ENCODE measurements at regions not wholly inside any gene's neighbourhood (a gene's known extent, or its start where the extent isn't known, plus 50 kb on each side); places are given as distances from the start of the nearest gene placed in this dataset.

DNA sequence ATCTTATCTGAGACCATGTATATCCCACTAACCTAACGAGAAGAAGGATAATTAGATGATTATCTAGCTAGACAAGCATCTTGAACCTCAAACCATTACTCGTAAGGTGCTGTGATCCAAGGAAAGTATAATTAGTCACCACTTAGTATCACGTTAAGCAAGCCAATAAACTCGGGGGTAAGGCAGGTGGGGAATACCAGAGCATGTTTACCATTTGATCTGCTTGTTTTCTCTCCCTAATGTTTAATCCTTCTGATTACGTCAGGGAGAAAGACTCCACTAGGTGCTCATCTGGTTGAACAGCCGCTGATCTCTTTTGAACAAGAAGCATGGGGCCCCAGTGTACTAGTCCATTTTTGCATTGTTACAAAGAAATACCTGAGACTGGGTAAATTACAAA, 69.9 kb upstream of the SLC1A1 start:
- H3K9me3 ChIP-seq (ENCODE audit: low read length), result no peaks in the 10 kb centered on the region
- H3K27ac ChIP-seq (ENCODE audit: low read depth, low read length, poor library complexity, severe bottlenecking), result no peak overlapping the region
- no peaks in the 10 kb centered on the region for H3F3A ChIP-seq (ENCODE audit: insufficient read depth, low read length)
- H3K4me2 ChIP-seq (ENCODE audit: low read length), result no peak overlapping the region
- H3K27me3 ChIP-seq (ENCODE audit: insufficient read depth, low read length), result no peaks in the 10 kb centered on the region
- H3K9ac ChIP-seq (ENCODE audit: low read length), result no peak overlapping the region
- no peaks in the 10 kb centered on the region for H4K20me1 ChIP-seq (ENCODE audit: insufficient read depth, low read length)
- H3K79me2 ChIP-seq (ENCODE audit: insufficient read depth, low read length), result no peaks in the 10 kb centered on the region
- TF ChIP-seq EZH2 (IDR thresholded peaks at IDR 0.05; ENCODE audit: borderline replicate concordance, low read length), result no peak
- no peaks in the 10 kb centered on the region for H3K4me1 ChIP-seq (ENCODE audit: insufficient read depth, low read length, severe bottlenecking)
- H3K4me3 ChIP-seq (ENCODE audit: low read depth, low read length, poor library complexity, severe bottlenecking), result no peak overlapping the region
- H2AFZ ChIP-seq (ENCODE audit: low read length), result no peak overlapping the region
- no peaks in the 10 kb centered on the region for H3K36me3 ChIP-seq (ENCODE audit: insufficient read depth, low read length)
- no peaks in the 10 kb centered on the region for H3K9me2 ChIP-seq (ENCODE audit: low read depth, low read length)

DNA sequence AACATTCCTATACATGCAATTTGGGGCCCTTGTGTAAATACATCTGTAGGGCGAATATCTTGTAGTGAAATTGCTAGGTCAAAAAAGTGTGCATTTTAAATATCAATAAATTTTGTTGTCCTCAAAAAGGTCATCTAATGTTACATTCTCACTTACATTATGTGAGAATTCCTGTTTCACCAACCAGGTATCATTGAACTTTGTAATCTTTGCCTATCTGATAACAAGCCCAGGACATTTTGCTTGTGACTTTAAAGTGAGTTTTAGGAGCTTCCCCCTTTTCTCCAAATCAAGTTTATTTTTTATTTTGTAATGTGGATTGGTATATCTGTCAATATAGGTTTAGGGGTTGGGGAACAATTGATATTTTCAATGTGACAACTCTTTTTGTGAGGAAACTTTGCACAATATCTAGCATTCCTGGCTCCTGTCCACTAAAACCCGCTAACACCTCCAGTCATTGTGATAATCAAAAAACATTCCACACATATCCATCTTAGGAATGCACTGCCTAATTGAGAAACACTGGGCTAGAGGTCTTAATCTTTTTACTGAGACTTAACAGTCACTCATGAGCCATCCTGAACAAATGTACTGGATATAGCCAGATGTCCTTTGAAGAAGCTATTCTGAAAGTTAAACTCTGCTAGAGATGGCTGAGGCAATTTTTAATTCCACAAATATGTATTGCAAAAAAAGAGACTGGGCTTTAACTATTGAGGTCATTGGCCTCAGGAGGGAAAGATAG, 72.5 kb upstream of the SLC1A1 start:
- Histone ChIP-seq H3K9me3 (ENCODE audit: low read length) (no peaks in the 10 kb centered on the region), H3K9ac (ENCODE audit: low read length) (no peak overlapping the region), H3K4me1 (ENCODE audit: insufficient read depth, low read length, severe bottlenecking) (no peaks in the 10 kb centered on the region), H3K4me2 (ENCODE audit: low read length) (no peak overlapping the region), H3K79me2 (ENCODE audit: insufficient read depth, low read length) (no peaks in the 10 kb centered on the region), H3K9me2 (ENCODE audit: low read depth, low read length) (no peaks in the 10 kb centered on the region), H3F3A (ENCODE audit: insufficient read depth, low read length) (no peaks in the 10 kb centered on the region), H4K20me1 (ENCODE audit: insufficient read depth, low read length) (no peaks in the 10 kb centered on the region), H3K27me3 (ENCODE audit: insufficient read depth, low read length) (no peaks in the 10 kb centered on the region), H3K27ac (ENCODE audit: low read depth, low read length, poor library complexity, severe bottlenecking) (no peak overlapping the region), H3K4me3 (ENCODE audit: low read depth, low read length, poor library complexity, severe bottlenecking) (no peak overlapping the region), H2AFZ (ENCODE audit: low read length) (no peak overlapping the region), H3K36me3 (ENCODE audit: insufficient read depth, low read length) (no peaks in the 10 kb centered on the region)
- no peak for TF ChIP-seq EZH2 (IDR thresholded peaks at IDR 0.05; ENCODE audit: borderline replicate concordance, low read length)
- TF ChIP-seq, protein P1, sequence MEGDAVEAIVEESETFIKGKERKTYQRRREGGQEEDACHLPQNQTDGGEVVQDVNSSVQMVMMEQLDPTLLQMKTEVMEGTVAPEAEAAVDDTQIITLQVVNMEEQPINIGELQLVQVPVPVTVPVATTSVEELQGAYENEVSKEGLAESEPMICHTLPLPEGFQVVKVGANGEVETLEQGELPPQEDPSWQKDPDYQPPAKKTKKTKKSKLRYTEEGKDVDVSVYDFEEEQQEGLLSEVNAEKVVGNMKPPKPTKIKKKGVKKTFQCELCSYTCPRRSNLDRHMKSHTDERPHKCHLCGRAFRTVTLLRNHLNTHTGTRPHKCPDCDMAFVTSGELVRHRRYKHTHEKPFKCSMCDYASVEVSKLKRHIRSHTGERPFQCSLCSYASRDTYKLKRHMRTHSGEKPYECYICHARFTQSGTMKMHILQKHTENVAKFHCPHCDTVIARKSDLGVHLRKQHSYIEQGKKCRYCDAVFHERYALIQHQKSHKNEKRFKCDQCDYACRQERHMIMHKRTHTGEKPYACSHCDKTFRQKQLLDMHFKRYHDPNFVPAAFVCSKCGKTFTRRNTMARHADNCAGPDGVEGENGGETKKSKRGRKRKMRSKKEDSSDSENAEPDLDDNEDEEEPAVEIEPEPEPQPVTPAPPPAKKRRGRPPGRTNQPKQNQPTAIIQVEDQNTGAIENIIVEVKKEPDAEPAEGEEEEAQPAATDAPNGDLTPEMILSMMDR (IDR thresholded peaks at IDR 0.05; ENCODE audit: low read length), result no peak

GRCh38 chr9:4416467-4416866, 73.8 kb upstream of the SLC1A1 start:
- Histone ChIP-seq H3K4me3 (ENCODE audit: low read depth, low read length, poor library complexity, severe bottlenecking) (no peak overlapping the region), H3K4me1 (ENCODE audit: insufficient read depth, low read length, severe bottlenecking) (no peaks in the 10 kb centered on the region), H3F3A (ENCODE audit: insufficient read depth, low read length) (no peaks in the 10 kb centered on the region), H2AFZ (ENCODE audit: low read length) (no peak overlapping the region), H3K9me2 (ENCODE audit: low read depth, low read length) (no peaks in the 10 kb centered on the region), H3K9ac (ENCODE audit: low read length) (no peak overlapping the region), H3K9me3 (ENCODE audit: low read length) (no peaks in the 10 kb centered on the region), H3K36me3 (ENCODE audit: insufficient read depth, low read length) (no peaks in the 10 kb centered on the region), H3K4me2 (ENCODE audit: low read length) (no peak overlapping the region), H3K79me2 (ENCODE audit: insufficient read depth, low read length) (no peaks in the 10 kb centered on the region), H3K27me3 (ENCODE audit: insufficient read depth, low read length) (no peaks in the 10 kb centered on the region), H3K27ac (ENCODE audit: low read depth, low read length, poor library complexity, severe bottlenecking) (no peak overlapping the region), H4K20me1 (ENCODE audit: insufficient read depth, low read length) (no peaks in the 10 kb centered on the region)
- TF ChIP-seq EZH2 (IDR thresholded peaks at IDR 0.05; ENCODE audit: borderline replicate concordance, low read length), result no peak
- TF ChIP-seq, protein P1 (IDR thresholded peaks at IDR 0.05; ENCODE audit: low read length), result no peak

GRCh38 chr9:4415281-4415680, 75.0 kb upstream of the SLC1A1 start:
- no peaks in the 10 kb centered on the region for H3K36me3 ChIP-seq (ENCODE audit: insufficient read depth, low read length)
- H3K27ac ChIP-seq (ENCODE audit: low read depth, low read length, poor library complexity, severe bottlenecking), result no peak overlapping the region
- H3K4me3 ChIP-seq (ENCODE audit: low read depth, low read length, poor library complexity, severe bottlenecking), result no peak overlapping the region
- H3K4me1 ChIP-seq (ENCODE audit: insufficient read depth, low read length, severe bottlenecking), result no peaks in the 10 kb centered on the region
- H3K9me3 ChIP-seq (ENCODE audit: low read length), result no peaks in the 10 kb centered on the region
- H2AFZ ChIP-seq (ENCODE audit: low read length), result no peak overlapping the region
- H3F3A ChIP-seq (ENCODE audit: insufficient read depth, low read length), result no peaks in the 10 kb centered on the region
- H3K4me2 ChIP-seq (ENCODE audit: low read length), result no peak overlapping the region
- H3K27me3 ChIP-seq (ENCODE audit: insufficient read depth, low read length), result no peaks in the 10 kb centered on the region
- TF ChIP-seq, protein P1 (IDR thresholded peaks at IDR 0.05; ENCODE audit: low read length), result no peak
- no peak for TF ChIP-seq EZH2 (IDR thresholded peaks at IDR 0.05; ENCODE audit: borderline replicate concordance, low read length)
- no peaks in the 10 kb centered on the region for H3K79me2 ChIP-seq (ENCODE audit: insufficient read depth, low read length)
- H3K9me2 ChIP-seq (ENCODE audit: low read depth, low read length), result no peaks in the 10 kb centered on the region
- no peaks in the 10 kb centered on the region for H4K20me1 ChIP-seq (ENCODE audit: insufficient read depth, low read length)
- no peak overlapping the region for H3K9ac ChIP-seq (ENCODE audit: low read length)

Data from OCI-LY1 (cell line).